Upper lobe of right lung (tissue), 1 donor: ENCODE measurements at regions not wholly inside any gene's neighbourhood (a gene's known extent, or its start where the extent isn't known, plus 50 kb on each side); places are given as distances from the start of the nearest gene placed in this dataset.

Source experiments
- ATAC-seq: fragments of 200-7000 bp; cut with Tn5 transposase; one replicate; pipeline ENCODE4 v1.9.1; 2020; ENCODE audit warnings: mild to moderate bottlenecking, moderate library complexity
- DNase-seq: peaks from one replicate; pipeline ENCODE4 v3.0.0-alpha.2; 2020
- H3K27ac ChIP-seq: fragments of 200-600 bp; one replicate; pipeline ENCODE4 v1.8.0; 2022
- H3K27me3 ChIP-seq: fragments of 200-600 bp; one replicate; pipeline ENCODE4 v1.8.0; 2022; ENCODE audit warnings: mild to moderate bottlenecking
- H3K36me3 ChIP-seq: fragments of 200-600 bp; one replicate; pipeline ENCODE4 v1.8.0; 2022
- H3K4me1 ChIP-seq: fragments of 200-600 bp; one replicate; pipeline ENCODE4 v1.8.0; 2022
- H3K4me3 ChIP-seq: fragments of 200-600 bp; one replicate; pipeline ENCODE4 v1.8.0; 2022; ENCODE audit warnings: mild to moderate bottlenecking
- H3K9me3 ChIP-seq: fragments of 200-600 bp; one replicate; pipeline ENCODE4 v1.8.0; 2022
- intact Hi-C: fragments of 100-400 bp; cut with DNase I; formaldehyde crosslinking; loops from one replicate; pipeline ENCODE4 v1.11.0; 2022
- TF ChIP-seq, protein P1 (sequence below): fragments of 200-600 bp; IDR thresholded peaks from one replicate; pipeline ENCODE4 v1.8.0; 2022; ENCODE audit warnings: antibody characterized with exemption
- donor health status: DM: no; HTN: yes; CAD: no; lungs with severe emphysema.

DNA sequence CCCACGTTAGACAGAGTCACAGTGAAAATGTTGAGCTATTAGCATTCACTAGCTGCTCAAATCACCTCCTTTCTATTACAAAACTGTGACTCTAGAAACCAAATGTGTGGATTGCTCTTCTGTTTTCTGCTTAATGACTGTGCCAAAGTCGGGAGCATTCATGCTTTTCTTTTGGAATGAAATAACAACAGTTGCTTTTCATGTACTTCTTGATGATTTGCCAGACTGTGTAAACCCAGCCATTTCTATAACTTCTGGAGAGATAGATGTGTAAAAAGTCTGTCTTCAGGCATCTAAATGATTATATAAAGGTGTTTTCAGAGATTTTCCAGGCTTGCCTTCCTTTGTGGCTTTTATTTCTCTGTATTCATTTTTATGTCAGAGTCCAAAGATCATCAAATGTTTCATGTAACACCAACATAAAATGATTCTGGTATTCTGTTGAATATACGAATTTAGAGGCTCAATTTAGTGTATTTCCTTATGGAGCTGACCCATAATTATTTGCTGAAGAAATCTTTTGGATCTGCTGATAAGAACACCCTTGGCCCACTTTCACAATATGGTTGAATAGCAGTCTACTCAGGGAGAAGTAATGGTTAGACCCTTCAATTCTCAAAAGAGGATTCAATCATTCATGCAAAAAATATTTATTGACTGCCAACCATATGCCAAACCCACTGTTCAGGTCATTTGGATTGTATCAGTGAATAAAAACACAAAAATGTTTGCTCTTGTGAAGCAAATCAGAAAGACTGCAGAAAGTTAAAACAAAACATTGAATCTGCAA is 581.2 kb downstream of the CDH18 start:
- peaks cover 4% of the 10 kb centered on the region for H3K9me3 ChIP-seq
- intact Hi-C loops, result no loop called here
- ATAC-seq (no peak), DNase-seq (no peak)
- H3K27me3 ChIP-seq, result no peaks in the 10 kb centered on the region
- no peaks in the 10 kb centered on the region for H3K4me1 ChIP-seq
- TF ChIP-seq, protein P1, sequence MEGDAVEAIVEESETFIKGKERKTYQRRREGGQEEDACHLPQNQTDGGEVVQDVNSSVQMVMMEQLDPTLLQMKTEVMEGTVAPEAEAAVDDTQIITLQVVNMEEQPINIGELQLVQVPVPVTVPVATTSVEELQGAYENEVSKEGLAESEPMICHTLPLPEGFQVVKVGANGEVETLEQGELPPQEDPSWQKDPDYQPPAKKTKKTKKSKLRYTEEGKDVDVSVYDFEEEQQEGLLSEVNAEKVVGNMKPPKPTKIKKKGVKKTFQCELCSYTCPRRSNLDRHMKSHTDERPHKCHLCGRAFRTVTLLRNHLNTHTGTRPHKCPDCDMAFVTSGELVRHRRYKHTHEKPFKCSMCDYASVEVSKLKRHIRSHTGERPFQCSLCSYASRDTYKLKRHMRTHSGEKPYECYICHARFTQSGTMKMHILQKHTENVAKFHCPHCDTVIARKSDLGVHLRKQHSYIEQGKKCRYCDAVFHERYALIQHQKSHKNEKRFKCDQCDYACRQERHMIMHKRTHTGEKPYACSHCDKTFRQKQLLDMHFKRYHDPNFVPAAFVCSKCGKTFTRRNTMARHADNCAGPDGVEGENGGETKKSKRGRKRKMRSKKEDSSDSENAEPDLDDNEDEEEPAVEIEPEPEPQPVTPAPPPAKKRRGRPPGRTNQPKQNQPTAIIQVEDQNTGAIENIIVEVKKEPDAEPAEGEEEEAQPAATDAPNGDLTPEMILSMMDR, result no peak
- no peak overlapping the region for H3K27ac ChIP-seq
- no peak overlapping the region for H3K4me3 ChIP-seq
- H3K36me3 ChIP-seq, result no peaks in the 10 kb centered on the region

DNA sequence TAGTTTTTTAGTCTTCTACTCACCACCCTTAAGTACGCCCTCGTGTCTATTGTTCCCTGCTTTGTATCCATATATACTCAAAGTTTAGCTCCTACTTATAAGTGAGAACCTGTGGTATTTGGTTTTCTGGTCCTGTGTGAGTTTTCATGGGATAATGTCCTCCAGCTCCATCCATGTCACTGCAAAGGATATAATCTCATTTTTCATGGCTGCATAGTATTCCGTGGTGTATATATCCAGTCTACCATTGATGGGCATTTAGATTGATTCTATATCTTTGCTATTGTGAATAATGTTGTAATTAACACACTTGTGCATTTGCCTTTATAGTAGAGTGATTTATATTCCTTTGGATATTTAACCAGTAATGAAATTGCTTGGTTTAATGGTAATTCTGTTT is 579.9 kb downstream of the CDH18 start:
- H3K4me1 ChIP-seq, result no peaks in the 10 kb centered on the region
- H3K4me3 ChIP-seq, result no peak overlapping the region
- DNase-seq, result no peak
- H3K27ac ChIP-seq, result no peak overlapping the region
- TF ChIP-seq, protein P1, result no peak
- intact Hi-C loops, result no loop called here
- no peaks in the 10 kb centered on the region for H3K27me3 ChIP-seq
- peaks cover 4% of the 10 kb centered on the region for H3K9me3 ChIP-seq
- H3K36me3 ChIP-seq, result no peaks in the 10 kb centered on the region
- no peak for ATAC-seq

DNA sequence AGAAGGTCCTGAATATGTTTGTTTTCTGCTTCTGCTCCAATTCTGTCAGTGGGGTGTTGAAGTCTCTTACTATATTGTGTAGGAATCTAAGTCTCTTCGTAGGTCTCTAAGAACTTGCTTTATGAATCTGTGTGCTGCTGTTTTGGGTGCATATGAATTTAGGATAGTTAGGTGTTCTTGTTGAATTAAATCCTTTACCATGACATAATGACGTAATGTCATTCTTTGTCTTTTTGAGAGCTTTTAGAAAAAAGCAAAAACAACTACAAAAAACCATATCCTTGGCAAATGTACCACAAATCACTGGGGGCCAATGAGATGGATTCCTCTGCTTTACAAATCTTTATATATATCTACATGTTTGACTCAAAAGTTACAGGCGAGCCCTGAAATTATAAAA is 576.1 kb downstream of the CDH18 start:
- intact Hi-C loops, result no loop called here
- Histone ChIP-seq H3K27me3 (no peaks in the 10 kb centered on the region), H3K36me3 (no peaks in the 10 kb centered on the region)

More for the DNA sequence above, 576.1 kb downstream of the CDH18 start:
- Histone ChIP-seq H3K4me1 (no peaks in the 10 kb centered on the region), H3K27ac (no peak overlapping the region), H3K9me3 (peaks cover 4% of the 10 kb centered on the region), H3K4me3 (no peak overlapping the region)
- DNase-seq (no peak), ATAC-seq (no peak)
- TF ChIP-seq, protein P1, result no peak
